ENCODE measurements at regions not wholly inside any gene's neighbourhood (a gene's known extent, or its start where the extent isn't known, plus 50 kb on each side); places are given as distances from the start of the nearest gene placed in this dataset.

GRCh38 chr11:27582621-27583020 lies 76.1 kb upstream of the LIN7C start:
- WGBS (ENCODE audit: insufficient coverage) = 100% methylated on average over 3 of the region's 4 CpGs
- Histone ChIP-seq H3K4me3 (ENCODE audit: control insufficient read depth in 1 of 7, extremely low read depth in 1 of 7, insufficient read depth in 4 of 7, low read depth in 2 of 7, low read length in 6 of 7) (no peak overlapping the region), H3K27ac (ENCODE audit: insufficient read depth in 1 of 2, low read depth in 1 of 2, low read length in 2 of 2, poor library complexity in 1 of 2, severe bottlenecking in 2 of 2) (no peak overlapping the region), H3K36me3 (ENCODE audit: control insufficient read depth in 4 of 4, insufficient read depth in 4 of 4, low read length in 3 of 4) (peaks cover 0 to 2% (median 0%) of the 10 kb centered on the region in 4 experiments), H3K27me3 (replicated peaks in 2 of 5; ENCODE audit: control insufficient read depth in 4 of 5, insufficient read depth in 5 of 5, low read length in 4 of 5) (no peaks in the 10 kb centered on the region), H3K9me3 (ENCODE audit: control extremely low read depth in 1 of 5, control insufficient read depth in 4 of 5, insufficient read depth in 2 of 5, low read depth in 1 of 5, low read length in 4 of 5) (peaks cover 0 to 4% (median 0%) of the 10 kb centered on the region in 5 experiments), H3K4me1 (ENCODE audit: control extremely low read depth in 1 of 4, control insufficient read depth in 4 of 4, insufficient read depth in 4 of 4, low read length in 3 of 4) (no peaks in the 10 kb centered on the region)
- ChIA-PET POLR2A (no interaction called here), CTCF (no interaction called here)
- no peak for DNase-seq

GRCh38 chr11:27574342-27574741 lies 67.8 kb upstream of the LIN7C start:
- POLR2A ChIA-PET = no interaction called here
- Histone ChIP-seq H3K9me3 (ENCODE audit: control extremely low read depth in 1 of 5, control insufficient read depth in 4 of 5, insufficient read depth in 2 of 5, low read depth in 1 of 5, low read length in 4 of 5) (peaks cover 0 to 2% (median 0%) of the 10 kb centered on the region in 5 experiments), H3K27ac (ENCODE audit: insufficient read depth in 1 of 2, low read depth in 1 of 2, low read length in 2 of 2, poor library complexity in 1 of 2, severe bottlenecking in 2 of 2) (no peak overlapping the region), H3K4me1 (ENCODE audit: control extremely low read depth in 1 of 4, control insufficient read depth in 4 of 4, insufficient read depth in 4 of 4, low read length in 3 of 4) (no peaks in the 10 kb centered on the region), H3K27me3 (replicated peaks in 2 of 5; ENCODE audit: control insufficient read depth in 4 of 5, insufficient read depth in 5 of 5, low read length in 4 of 5) (no peaks in the 10 kb centered on the region), H3K36me3 (ENCODE audit: control insufficient read depth in 4 of 4, insufficient read depth in 4 of 4, low read length in 3 of 4) (no peaks in the 10 kb centered on the region), H3K4me3 (ENCODE audit: control insufficient read depth in 1 of 7, extremely low read depth in 1 of 7, insufficient read depth in 4 of 7, low read depth in 2 of 7, low read length in 6 of 7) (no peak overlapping the region)
- 100% methylated on average over 1 of the region's 3 CpGs for WGBS (ENCODE audit: insufficient coverage)
- DNase-seq = peak in 1 of 3 donors; percentile 1
- CTCF ChIA-PET = no interaction called here

- no peak for DNase-seq
- H3K27me3 ChIP-seq (replicated peaks in 2 of 5; ENCODE audit: control insufficient read depth in 4 of 5, insufficient read depth in 5 of 5, low read length in 4 of 5) = no peaks in the 10 kb centered on the region
- no peaks in the 10 kb centered on the region for H3K36me3 ChIP-seq (ENCODE audit: control insufficient read depth in 4 of 4, insufficient read depth in 4 of 4, low read length in 3 of 4)
- no peaks in the 10 kb centered on the region for H3K4me1 ChIP-seq (ENCODE audit: control extremely low read depth in 1 of 4, control insufficient read depth in 4 of 4, insufficient read depth in 4 of 4, low read length in 3 of 4)
- ChIA-PET POLR2A (no interaction called here), CTCF (no interaction called here)
- H3K27ac ChIP-seq (ENCODE audit: insufficient read depth in 1 of 2, low read depth in 1 of 2, low read length in 2 of 2, poor library complexity in 1 of 2, severe bottlenecking in 2 of 2) = no peak overlapping the region
- H3K9me3 ChIP-seq (ENCODE audit: control extremely low read depth in 1 of 5, control insufficient read depth in 4 of 5, insufficient read depth in 2 of 5, low read depth in 1 of 5, low read length in 4 of 5) = peaks cover 0 to 2% (median 0%) of the 10 kb centered on the region in 5 experiments
- H3K4me3 ChIP-seq (ENCODE audit: control insufficient read depth in 1 of 7, extremely low read depth in 1 of 7, insufficient read depth in 4 of 7, low read depth in 2 of 7, low read length in 6 of 7) = no peak overlapping the region
Observed at GRCh38 chr11:27573024-27573423, 66.5 kb upstream of the LIN7C start.

DNA sequence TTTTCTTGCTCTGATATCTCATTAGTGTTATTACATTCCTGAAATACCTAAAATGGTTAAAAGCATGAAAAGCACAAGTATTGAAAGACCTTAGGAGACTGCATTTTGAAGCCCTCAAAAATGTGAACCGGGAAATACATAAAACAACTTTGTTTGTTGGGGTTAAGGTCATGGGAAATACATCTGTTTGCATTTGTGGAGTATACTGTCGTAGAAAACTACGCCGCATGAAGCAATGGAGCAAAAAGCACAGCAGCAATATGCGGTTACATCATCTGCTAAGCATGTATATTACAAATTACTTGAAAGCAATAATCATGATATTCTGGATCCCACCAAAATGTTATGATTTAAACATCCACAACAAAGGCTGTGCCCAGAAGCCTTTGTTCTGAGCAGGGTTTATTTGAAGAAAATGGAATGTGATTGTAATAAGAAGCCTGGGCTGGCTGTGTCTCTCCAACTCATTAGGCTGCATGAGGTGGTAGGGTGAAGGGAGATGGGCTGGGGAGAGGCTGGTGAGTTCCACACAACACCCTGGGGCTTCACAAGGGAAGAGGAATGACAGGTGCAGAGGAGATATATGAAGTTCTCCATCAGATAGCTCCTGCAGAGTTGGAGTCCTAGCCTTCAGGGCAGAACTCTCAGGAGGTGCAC lies 64.7 kb upstream of the LIN7C start:
- Histone ChIP-seq H3K4me1 (ENCODE audit: control extremely low read depth in 1 of 4, control insufficient read depth in 4 of 4, insufficient read depth in 4 of 4, low read length in 3 of 4) (no peaks in the 10 kb centered on the region), H3K9me3 (ENCODE audit: control extremely low read depth in 1 of 5, control insufficient read depth in 4 of 5, insufficient read depth in 2 of 5, low read depth in 1 of 5, low read length in 4 of 5) (peaks cover 0 to 2% (median 0%) of the 10 kb centered on the region in 5 experiments), H3K36me3 (ENCODE audit: control insufficient read depth in 4 of 4, insufficient read depth in 4 of 4, low read length in 3 of 4) (no peaks in the 10 kb centered on the region), H3K4me3 (ENCODE audit: control insufficient read depth in 1 of 7, extremely low read depth in 1 of 7, insufficient read depth in 4 of 7, low read depth in 2 of 7, low read length in 6 of 7) (no peak overlapping the region), H3K27ac (ENCODE audit: insufficient read depth in 1 of 2, low read depth in 1 of 2, low read length in 2 of 2, poor library complexity in 1 of 2, severe bottlenecking in 2 of 2) (no peak overlapping the region), H3K27me3 (replicated peaks in 2 of 5; ENCODE audit: control insufficient read depth in 4 of 5, insufficient read depth in 5 of 5, low read length in 4 of 5) (no peaks in the 10 kb centered on the region)
- WGBS (ENCODE audit: insufficient coverage) = 100% methylated on average over 1 of the region's 5 CpGs
- ChIA-PET POLR2A (no interaction called here), CTCF (no interaction called here)
- DNase-seq = no peak

- POLR2A ChIA-PET = no interaction called here
- H3K36me3 ChIP-seq (ENCODE audit: control insufficient read depth in 4 of 4, insufficient read depth in 4 of 4, low read length in 3 of 4) = no peaks in the 10 kb centered on the region
- no peaks in the 10 kb centered on the region for H3K27me3 ChIP-seq (replicated peaks in 2 of 5; ENCODE audit: control insufficient read depth in 4 of 5, insufficient read depth in 5 of 5, low read length in 4 of 5)
- H3K4me1 ChIP-seq (ENCODE audit: control extremely low read depth in 1 of 4, control insufficient read depth in 4 of 4, insufficient read depth in 4 of 4, low read length in 3 of 4) = no peaks in the 10 kb centered on the region
- H3K9me3 ChIP-seq (ENCODE audit: control extremely low read depth in 1 of 5, control insufficient read depth in 4 of 5, insufficient read depth in 2 of 5, low read depth in 1 of 5, low read length in 4 of 5) = peaks cover 0 to 2% (median 0%) of the 10 kb centered on the region in 5 experiments
- H3K4me3 ChIP-seq (ENCODE audit: control insufficient read depth in 1 of 7, extremely low read depth in 1 of 7, insufficient read depth in 4 of 7, low read depth in 2 of 7, low read length in 6 of 7) = no peak overlapping the region
- WGBS (ENCODE audit: insufficient coverage) = no CpG with 5 or more reads among the region's 1 CpG
- no peak overlapping the region for H3K27ac ChIP-seq (ENCODE audit: insufficient read depth in 1 of 2, low read depth in 1 of 2, low read length in 2 of 2, poor library complexity in 1 of 2, severe bottlenecking in 2 of 2)
- DNase-seq = no peak
- CTCF ChIA-PET = no interaction called here
Observed at GRCh38 chr11:27570542-27570941, 64.0 kb upstream of the LIN7C start.

GRCh38 chr11:27563641-27564040 lies 57.1 kb upstream of the LIN7C start:
- no peak overlapping the region for H3K4me3 ChIP-seq (ENCODE audit: control insufficient read depth in 1 of 7, extremely low read depth in 1 of 7, insufficient read depth in 4 of 7, low read depth in 2 of 7, low read length in 6 of 7)
- WGBS (ENCODE audit: insufficient coverage) = no CpG with 5 or more reads among the region's 3 CpGs
- no peak overlapping the region for H3K27ac ChIP-seq (ENCODE audit: insufficient read depth in 1 of 2, low read depth in 1 of 2, low read length in 2 of 2, poor library complexity in 1 of 2, severe bottlenecking in 2 of 2)
- no peaks in the 10 kb centered on the region for H3K36me3 ChIP-seq (ENCODE audit: control insufficient read depth in 4 of 4, insufficient read depth in 4 of 4, low read length in 3 of 4)
- CTCF ChIA-PET = no interaction called here
- POLR2A ChIA-PET = no interaction called here
- no peaks in the 10 kb centered on the region for H3K27me3 ChIP-seq (replicated peaks in 2 of 5; ENCODE audit: control insufficient read depth in 4 of 5, insufficient read depth in 5 of 5, low read length in 4 of 5)
- H3K4me1 ChIP-seq (ENCODE audit: control extremely low read depth in 1 of 4, control insufficient read depth in 4 of 4, insufficient read depth in 4 of 4, low read length in 3 of 4) = no peaks in the 10 kb centered on the region
- DNase-seq = no peak
- no peaks in the 10 kb centered on the region for H3K9me3 ChIP-seq (ENCODE audit: control extremely low read depth in 1 of 5, control insufficient read depth in 4 of 5, insufficient read depth in 2 of 5, low read depth in 1 of 5, low read length in 4 of 5)

DNA sequence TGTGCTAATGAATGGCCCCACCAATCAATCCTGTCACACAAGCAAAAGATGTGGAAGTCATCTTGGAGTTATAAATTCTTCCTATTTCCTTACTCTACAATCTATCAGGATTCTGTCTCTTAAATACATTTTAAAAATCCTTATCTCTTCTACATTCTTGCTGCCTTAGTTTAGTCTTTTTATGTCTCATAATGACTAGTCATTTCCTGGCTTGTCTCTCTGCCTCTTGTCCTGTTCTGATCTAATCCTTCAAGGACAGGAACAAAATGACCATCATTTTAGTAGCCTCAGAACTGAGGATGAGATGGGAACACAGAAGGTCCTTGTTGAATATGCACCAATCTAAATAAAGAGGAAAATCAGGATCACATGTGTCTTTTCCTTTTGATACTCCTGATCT lies 56.6 kb upstream of the LIN7C start:
- POLR2A ChIA-PET = no interaction called here
- Histone ChIP-seq H3K4me3 (ENCODE audit: control insufficient read depth in 1 of 7, extremely low read depth in 1 of 7, insufficient read depth in 4 of 7, low read depth in 2 of 7, low read length in 6 of 7) (no peak overlapping the region), H3K36me3 (ENCODE audit: control insufficient read depth in 4 of 4, insufficient read depth in 4 of 4, low read length in 3 of 4) (no peaks in the 10 kb centered on the region), H3K27me3 (replicated peaks in 2 of 5; ENCODE audit: control insufficient read depth in 4 of 5, insufficient read depth in 5 of 5, low read length in 4 of 5) (no peaks in the 10 kb centered on the region), H3K4me1 (ENCODE audit: control extremely low read depth in 1 of 4, control insufficient read depth in 4 of 4, insufficient read depth in 4 of 4, low read length in 3 of 4) (no peaks in the 10 kb centered on the region), H3K9me3 (ENCODE audit: control extremely low read depth in 1 of 5, control insufficient read depth in 4 of 5, insufficient read depth in 2 of 5, low read depth in 1 of 5, low read length in 4 of 5) (no peaks in the 10 kb centered on the region), H3K27ac (ENCODE audit: insufficient read depth in 1 of 2, low read depth in 1 of 2, low read length in 2 of 2, poor library complexity in 1 of 2, severe bottlenecking in 2 of 2) (no peak overlapping the region)
- CTCF ChIA-PET = no interaction called here
- no peak for DNase-seq

All from common myeloid progenitor, CD34-positive (primary cell).